ENCODE measurements at regions not wholly inside any gene's neighbourhood (a gene's known extent, or its start where the extent isn't known, plus 50 kb on each side); places are given as distances from the start of the nearest gene placed in this dataset.

DNA sequence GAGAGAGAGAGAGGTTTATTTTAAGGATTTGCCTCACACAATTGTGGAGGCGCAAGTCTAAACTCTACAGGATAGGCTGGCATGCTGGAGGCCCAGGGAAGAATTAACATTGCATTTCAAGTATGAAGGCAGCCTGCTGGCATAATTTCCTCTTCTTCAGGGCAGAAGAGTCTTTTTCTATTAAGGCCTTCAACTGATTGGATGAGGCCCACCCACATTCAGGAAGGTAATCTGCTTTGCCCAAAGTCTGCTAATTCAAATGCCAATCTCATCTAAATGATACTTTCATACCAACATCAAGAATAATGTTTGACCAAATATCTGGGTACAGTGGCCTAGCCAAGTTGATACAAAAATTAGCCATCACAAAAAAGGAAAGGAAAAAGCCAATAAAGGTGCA lies 258.1 kb upstream of the MDFIC2 start:
- POLR2A ChIA-PET (ENCODE audit: low non-redundant PET), result no interaction called here
- DNase-seq (ENCODE audit: low spot score), result no peak

DNA sequence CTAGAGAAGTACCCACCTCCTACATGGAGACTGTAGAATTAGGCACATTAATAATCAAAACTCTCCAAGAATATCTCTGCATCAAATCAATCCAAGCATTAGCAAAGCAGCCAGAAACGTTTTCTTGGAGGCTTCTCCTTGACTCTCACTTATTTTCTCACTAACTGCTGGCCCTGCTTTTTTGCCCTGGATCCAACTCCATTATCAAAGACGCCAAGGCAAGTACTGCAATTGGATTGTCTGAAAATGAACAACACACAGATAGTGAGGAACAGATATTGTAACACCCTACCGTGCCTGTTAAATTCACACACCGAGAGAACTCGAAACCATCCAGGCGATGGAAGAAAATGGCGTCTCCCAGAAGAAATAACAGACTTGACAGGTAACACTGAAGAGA lies 256.2 kb upstream of the MDFIC2 start:
- no peaks in the 10 kb centered on the region for H3K36me3 ChIP-seq (ENCODE audit: insufficient read depth, low read length, poor library complexity, severe bottlenecking)
- no peaks in the 10 kb centered on the region for H3K4me1 ChIP-seq (ENCODE audit: insufficient read depth, low read length, poor library complexity, severe bottlenecking)
- TF ChIP-seq EZH2 (IDR thresholded peaks at IDR 0.05; ENCODE audit: borderline replicate concordance, low read depth, low read length, poor library complexity, severe bottlenecking), result no peak
- TF ChIP-seq, protein P1, sequence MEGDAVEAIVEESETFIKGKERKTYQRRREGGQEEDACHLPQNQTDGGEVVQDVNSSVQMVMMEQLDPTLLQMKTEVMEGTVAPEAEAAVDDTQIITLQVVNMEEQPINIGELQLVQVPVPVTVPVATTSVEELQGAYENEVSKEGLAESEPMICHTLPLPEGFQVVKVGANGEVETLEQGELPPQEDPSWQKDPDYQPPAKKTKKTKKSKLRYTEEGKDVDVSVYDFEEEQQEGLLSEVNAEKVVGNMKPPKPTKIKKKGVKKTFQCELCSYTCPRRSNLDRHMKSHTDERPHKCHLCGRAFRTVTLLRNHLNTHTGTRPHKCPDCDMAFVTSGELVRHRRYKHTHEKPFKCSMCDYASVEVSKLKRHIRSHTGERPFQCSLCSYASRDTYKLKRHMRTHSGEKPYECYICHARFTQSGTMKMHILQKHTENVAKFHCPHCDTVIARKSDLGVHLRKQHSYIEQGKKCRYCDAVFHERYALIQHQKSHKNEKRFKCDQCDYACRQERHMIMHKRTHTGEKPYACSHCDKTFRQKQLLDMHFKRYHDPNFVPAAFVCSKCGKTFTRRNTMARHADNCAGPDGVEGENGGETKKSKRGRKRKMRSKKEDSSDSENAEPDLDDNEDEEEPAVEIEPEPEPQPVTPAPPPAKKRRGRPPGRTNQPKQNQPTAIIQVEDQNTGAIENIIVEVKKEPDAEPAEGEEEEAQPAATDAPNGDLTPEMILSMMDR (conservative IDR thresholded peaks at IDR 0.05; ENCODE audit: low read depth, low read length), result no peak
- DNase-seq (ENCODE audit: low spot score), result no peak
- POLR2A ChIA-PET (ENCODE audit: low non-redundant PET), result no interaction called here
- CTCF ChIA-PET, result no interaction called here
- H3K9me3 ChIP-seq (ENCODE audit: low read depth, low read length, poor library complexity, severe bottlenecking), result no peaks in the 10 kb centered on the region
- intact Hi-C loops (cut with micrococcal nuclease; ENCODE audit: unreplicated experiment), result no loop called here
- BruUV-seq (replicated peaks), result no TSS peak
- no peak overlapping the region for H3K4me3 ChIP-seq (ENCODE audit: low read depth, low read length, poor library complexity, severe bottlenecking)
- no peak overlapping the region for H3K27ac ChIP-seq (ENCODE audit: low read depth, low read length, poor library complexity, severe bottlenecking)
- H3K27me3 ChIP-seq (replicated peaks; ENCODE audit: insufficient read depth, low read depth, low read length, poor library complexity), result no peaks in the 10 kb centered on the region

More for the DNA sequence above, 258.1 kb upstream of the MDFIC2 start:
- Histone ChIP-seq H3K27ac (ENCODE audit: low read depth, low read length, poor library complexity, severe bottlenecking) (no peak overlapping the region), H3K9me3 (ENCODE audit: low read depth, low read length, poor library complexity, severe bottlenecking) (no peaks in the 10 kb centered on the region), H3K4me3 (ENCODE audit: low read depth, low read length, poor library complexity, severe bottlenecking) (no peak overlapping the region), H3K36me3 (ENCODE audit: insufficient read depth, low read length, poor library complexity, severe bottlenecking) (no peaks in the 10 kb centered on the region), H3K4me1 (ENCODE audit: insufficient read depth, low read length, poor library complexity, severe bottlenecking) (no peaks in the 10 kb centered on the region), H3K27me3 (replicated peaks; ENCODE audit: insufficient read depth, low read depth, low read length, poor library complexity) (no peaks in the 10 kb centered on the region)
- CTCF ChIA-PET, result no interaction called here
- intact Hi-C loops (cut with micrococcal nuclease; ENCODE audit: unreplicated experiment), result no loop called here
- TF ChIP-seq EZH2 (IDR thresholded peaks at IDR 0.05; ENCODE audit: borderline replicate concordance, low read depth, low read length, poor library complexity, severe bottlenecking), result no peak
- TF ChIP-seq, protein P1 (conservative IDR thresholded peaks at IDR 0.05; ENCODE audit: low read depth, low read length), result no peak
- BruUV-seq (replicated peaks), result no TSS peak

DNA sequence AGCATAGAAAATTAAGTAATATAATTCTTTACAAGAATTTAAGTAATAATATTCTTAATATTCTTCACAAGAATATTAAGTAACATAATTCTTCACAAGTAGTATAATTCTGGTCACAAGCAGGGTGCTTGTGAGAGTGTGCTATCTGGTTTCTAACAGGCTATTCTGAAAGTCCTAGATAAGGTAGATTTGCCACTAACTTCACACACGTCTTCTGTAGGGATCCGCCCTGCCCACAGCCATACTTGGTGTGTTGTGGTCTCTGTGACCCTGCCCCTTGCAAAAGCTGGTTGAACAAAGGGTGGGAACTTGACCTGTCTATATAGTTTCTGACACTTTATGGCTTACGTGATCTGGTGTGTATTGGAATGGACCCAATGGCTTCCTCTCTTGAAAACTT lies 253.4 kb upstream of the MDFIC2 start:
- BruUV-seq (replicated peaks), result no TSS peak
- no peak for DNase-seq (ENCODE audit: low spot score)
- no peak for TF ChIP-seq EZH2 (IDR thresholded peaks at IDR 0.05; ENCODE audit: borderline replicate concordance, low read depth, low read length, poor library complexity, severe bottlenecking)
- TF ChIP-seq, protein P1 (conservative IDR thresholded peaks at IDR 0.05; ENCODE audit: low read depth, low read length), result no peak
- Histone ChIP-seq H3K4me3 (ENCODE audit: low read depth, low read length, poor library complexity, severe bottlenecking) (no peak overlapping the region), H3K4me1 (ENCODE audit: insufficient read depth, low read length, poor library complexity, severe bottlenecking) (no peaks in the 10 kb centered on the region), H3K27me3 (replicated peaks; ENCODE audit: insufficient read depth, low read depth, low read length, poor library complexity) (no peaks in the 10 kb centered on the region), H3K9me3 (ENCODE audit: low read depth, low read length, poor library complexity, severe bottlenecking) (no peaks in the 10 kb centered on the region), H3K36me3 (ENCODE audit: insufficient read depth, low read length, poor library complexity, severe bottlenecking) (no peaks in the 10 kb centered on the region), H3K27ac (ENCODE audit: low read depth, low read length, poor library complexity, severe bottlenecking) (no peak overlapping the region)
- intact Hi-C loops (cut with micrococcal nuclease; ENCODE audit: unreplicated experiment), result no loop called here
- ChIA-PET CTCF (no interaction called here), POLR2A (ENCODE audit: low non-redundant PET) (no interaction called here)
